ENCODE measurements at regions not wholly inside any gene's neighbourhood (a gene's known extent, or its start where the extent isn't known, plus 50 kb on each side); places are given as distances from the start of the nearest gene placed in this dataset.

DNA sequence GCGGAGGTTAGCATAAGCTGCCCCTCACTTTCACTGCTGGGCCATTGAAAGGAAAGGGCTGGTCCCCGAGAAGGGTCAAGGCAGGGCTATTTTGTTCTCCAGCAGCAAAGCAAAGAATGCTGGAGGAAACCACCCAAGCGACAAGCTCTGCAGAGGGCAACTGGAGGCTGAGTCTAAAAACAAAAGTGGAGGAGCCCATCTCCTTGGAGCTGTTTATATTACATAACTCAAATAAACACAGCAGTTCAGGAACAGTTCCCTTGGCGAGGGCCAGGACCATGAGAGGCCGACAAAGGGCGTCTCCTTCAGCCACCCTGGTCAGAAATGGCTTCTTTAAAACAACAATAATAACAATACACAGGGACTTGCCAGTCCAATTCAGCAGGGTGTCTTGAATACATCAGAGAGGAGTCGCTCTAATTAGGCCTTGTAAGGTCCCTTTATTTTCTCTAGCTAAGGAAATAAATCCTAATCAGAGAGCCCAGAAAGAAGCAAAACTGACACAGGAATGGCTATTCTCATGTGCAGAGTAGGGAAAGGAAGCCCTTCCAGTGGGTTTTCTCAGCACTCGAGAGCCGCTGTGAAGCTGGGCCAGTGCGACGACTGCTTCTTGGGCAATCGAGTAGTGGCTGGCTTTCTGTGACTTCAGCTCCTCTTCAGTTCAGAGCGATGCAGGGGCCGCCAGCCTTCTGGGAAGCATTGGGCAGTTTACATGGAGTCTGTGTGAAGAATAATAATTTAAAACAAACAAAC lies 57.0 kb upstream of the TARBP1 start:
- no peak for DNase-seq

DNA sequence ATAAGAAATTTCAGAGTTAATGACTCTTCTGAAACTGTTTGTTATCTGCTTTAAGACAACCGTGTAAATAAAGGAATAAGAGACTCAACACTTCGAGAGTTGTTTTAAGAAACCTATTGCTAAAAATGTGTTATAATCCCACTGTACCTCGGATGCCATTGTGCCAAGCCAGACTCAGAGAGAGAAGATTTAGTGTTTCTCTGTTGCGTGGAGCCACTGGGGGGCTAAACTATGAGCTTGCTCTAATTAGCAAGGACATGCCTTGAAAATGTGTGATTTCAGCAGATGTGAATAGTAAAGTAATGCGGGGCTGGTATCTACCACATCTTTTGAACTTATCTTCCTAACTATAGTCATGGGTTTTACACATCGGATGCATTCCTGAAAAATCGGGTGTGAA lies 56.2 kb upstream of the TARBP1 start:
- DNase-seq, result no peak

DNA sequence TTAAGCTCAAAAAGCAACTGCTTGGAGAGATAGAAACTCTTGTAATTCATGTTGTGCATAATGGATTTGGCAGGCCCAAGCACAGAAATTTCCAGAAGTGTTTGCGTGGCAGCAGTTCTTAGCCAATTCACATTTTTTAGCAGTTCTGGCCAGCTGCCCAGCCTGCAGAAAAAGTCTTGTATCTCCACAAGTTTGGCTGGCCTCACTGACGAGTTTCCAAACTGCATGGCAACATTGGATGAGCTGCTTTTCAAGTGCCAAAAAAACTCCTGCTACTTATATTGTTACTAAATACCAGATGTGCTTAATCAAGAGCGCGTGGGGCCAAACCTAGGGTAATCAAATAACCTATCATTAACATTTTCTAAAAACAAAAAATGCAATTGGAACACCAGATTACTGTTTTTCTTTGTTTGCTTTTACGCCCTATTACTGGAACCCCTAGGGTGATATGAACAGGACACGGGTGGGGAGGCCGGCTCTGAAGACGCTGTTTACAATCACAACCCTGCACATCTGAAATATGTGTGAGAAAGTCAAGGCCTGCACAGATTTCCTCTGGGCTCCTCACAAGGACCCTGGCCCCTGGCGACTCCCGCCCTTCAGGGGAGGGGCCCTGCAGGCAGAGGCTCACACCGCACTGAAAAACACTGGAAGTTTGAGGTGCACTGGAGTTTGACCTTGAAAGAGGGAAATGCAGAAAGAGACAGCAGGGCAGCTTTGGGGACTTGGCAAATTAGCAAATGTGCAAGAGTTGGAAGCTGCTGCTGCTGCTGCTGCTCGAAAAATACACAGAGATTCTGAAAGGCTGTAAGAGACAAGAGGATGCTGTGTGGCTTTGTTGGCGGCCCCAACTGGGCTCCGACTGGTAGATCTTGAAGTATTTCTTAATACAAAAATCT lies 55.2 kb upstream of the TARBP1 start:
- DNase-seq, result no peak

GRCh38 chr1:234533034-234533891 lies 54.3 kb upstream of the TARBP1 start:
- no peak for DNase-seq

- DNase-seq, result no peak
Measured at GRCh38 chr1:234532503-234532922, 53.5 kb upstream of the TARBP1 start.

GRCh38 chr1:234531151-234531635 lies 52.2 kb upstream of the TARBP1 start:
- no peak for DNase-seq

GRCh38 chr1:234530672-234531071 lies 51.7 kb upstream of the TARBP1 start:
- DNase-seq, result no peak

DNA sequence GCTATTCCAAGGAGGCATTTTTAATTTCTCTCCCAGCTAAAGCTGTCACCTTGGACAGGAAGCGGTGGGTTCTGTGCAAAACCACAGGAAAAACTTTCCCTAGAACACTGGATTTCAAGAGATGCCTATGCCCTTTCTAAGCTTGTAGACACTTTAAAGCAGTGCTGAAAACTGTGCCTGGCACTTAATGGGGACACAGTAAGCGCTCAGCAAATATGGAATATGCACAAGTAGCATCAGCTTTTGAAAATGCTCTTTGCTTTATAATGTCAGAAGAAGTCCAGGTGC lies 50.9 kb upstream of the TARBP1 start:
- DNase-seq, result no peak

GRCh38 chr1:234529095-234529949 lies 50.3 kb upstream of the TARBP1 start:
- peak; percentile 47 to 51 for DNase-seq

Measured in Kasumi-1 (cell line).